ENCODE measurements at regions not wholly inside any gene's neighbourhood (a gene's known extent, or its start where the extent isn't known, plus 50 kb on each side); places are given as distances from the start of the nearest gene placed in this dataset.

DNA sequence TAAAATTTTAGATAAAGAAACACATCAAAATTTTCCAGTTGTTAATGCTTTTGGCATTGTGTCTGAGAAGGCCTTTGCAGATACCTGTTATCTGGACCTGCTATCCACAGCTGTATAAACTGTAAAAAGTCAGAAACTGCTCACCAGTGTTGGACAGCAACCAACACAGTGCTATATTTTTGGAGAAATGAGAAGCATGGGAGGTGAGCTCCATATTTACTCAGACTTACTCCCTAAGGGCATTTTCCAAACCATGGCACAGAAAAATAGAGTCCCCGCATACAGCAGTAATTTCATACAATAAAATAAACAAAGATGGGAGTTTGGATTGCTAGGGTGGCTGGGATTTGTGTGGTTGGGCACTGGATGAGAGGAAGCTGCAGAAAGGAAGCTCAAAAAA lies 136.3 kb upstream of the GLI3 start:
- no peaks in the 10 kb centered on the region for H3K36me3 ChIP-seq (ENCODE audit: insufficient read depth, low read length)
- no peaks in the 10 kb centered on the region for H3K9me3 ChIP-seq (ENCODE audit: low read depth, low read length)
- H3K4me1 ChIP-seq (ENCODE audit: insufficient read depth, low read length): no peaks in the 10 kb centered on the region
- H4K20me1 ChIP-seq (ENCODE audit: insufficient read depth, low read length): no peaks in the 10 kb centered on the region
- no peak overlapping the region for H3K4me2 ChIP-seq (ENCODE audit: insufficient read depth, low read length)
- H3K4me3 ChIP-seq (ENCODE audit: insufficient read depth, low read length): no peak overlapping the region
- no peak overlapping the region for H3K27ac ChIP-seq (ENCODE audit: low read depth, low read length)
- no peak overlapping the region for H2AFZ ChIP-seq (ENCODE audit: low read length)
- no peak for DNase-seq (ENCODE audit: insufficient read length, low spot score, missing footprints)
- no peaks in the 10 kb centered on the region for H3K79me2 ChIP-seq (ENCODE audit: insufficient read depth, low read length)
- peaks cover 7% of the 10 kb centered on the region for H3K27me3 ChIP-seq (ENCODE audit: insufficient read depth, low read length)
- TF ChIP-seq, protein P1, sequence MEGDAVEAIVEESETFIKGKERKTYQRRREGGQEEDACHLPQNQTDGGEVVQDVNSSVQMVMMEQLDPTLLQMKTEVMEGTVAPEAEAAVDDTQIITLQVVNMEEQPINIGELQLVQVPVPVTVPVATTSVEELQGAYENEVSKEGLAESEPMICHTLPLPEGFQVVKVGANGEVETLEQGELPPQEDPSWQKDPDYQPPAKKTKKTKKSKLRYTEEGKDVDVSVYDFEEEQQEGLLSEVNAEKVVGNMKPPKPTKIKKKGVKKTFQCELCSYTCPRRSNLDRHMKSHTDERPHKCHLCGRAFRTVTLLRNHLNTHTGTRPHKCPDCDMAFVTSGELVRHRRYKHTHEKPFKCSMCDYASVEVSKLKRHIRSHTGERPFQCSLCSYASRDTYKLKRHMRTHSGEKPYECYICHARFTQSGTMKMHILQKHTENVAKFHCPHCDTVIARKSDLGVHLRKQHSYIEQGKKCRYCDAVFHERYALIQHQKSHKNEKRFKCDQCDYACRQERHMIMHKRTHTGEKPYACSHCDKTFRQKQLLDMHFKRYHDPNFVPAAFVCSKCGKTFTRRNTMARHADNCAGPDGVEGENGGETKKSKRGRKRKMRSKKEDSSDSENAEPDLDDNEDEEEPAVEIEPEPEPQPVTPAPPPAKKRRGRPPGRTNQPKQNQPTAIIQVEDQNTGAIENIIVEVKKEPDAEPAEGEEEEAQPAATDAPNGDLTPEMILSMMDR (IDR thresholded peaks at IDR 0.05; ENCODE audit: extremely low read depth, low read depth, low read length): no peak

DNA sequence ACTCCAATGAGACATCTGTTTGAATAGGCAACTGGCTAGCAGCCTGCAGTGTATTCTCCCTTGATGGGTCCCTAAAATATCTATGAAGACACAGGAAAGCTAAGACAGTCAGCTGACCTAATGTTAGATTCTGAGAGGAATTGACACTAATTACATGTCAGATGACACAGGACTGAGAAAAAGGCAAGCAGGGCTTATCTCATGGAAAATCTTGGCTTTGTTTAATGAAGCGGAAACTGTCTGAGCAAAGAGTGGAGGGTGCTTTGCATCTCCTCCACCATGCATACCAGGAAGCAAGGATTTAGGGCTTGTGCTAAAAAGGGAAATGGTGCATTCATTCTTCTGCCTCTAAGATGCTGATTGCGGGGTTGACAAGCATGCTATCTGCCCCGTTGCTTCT lies 135.5 kb upstream of the GLI3 start:
- H3K4me3 ChIP-seq (ENCODE audit: insufficient read depth, low read length): no peak overlapping the region
- H3K4me2 ChIP-seq (ENCODE audit: insufficient read depth, low read length): no peak overlapping the region
- H3K27me3 ChIP-seq (ENCODE audit: insufficient read depth, low read length): peaks cover 7% of the 10 kb centered on the region
- no peak for DNase-seq (ENCODE audit: insufficient read length, low spot score, missing footprints)
- no peak overlapping the region for H2AFZ ChIP-seq (ENCODE audit: low read length)
- no peaks in the 10 kb centered on the region for H4K20me1 ChIP-seq (ENCODE audit: insufficient read depth, low read length)
- no peaks in the 10 kb centered on the region for H3K4me1 ChIP-seq (ENCODE audit: insufficient read depth, low read length)
- H3K27ac ChIP-seq (ENCODE audit: low read depth, low read length): no peak overlapping the region
- H3K79me2 ChIP-seq (ENCODE audit: insufficient read depth, low read length): no peaks in the 10 kb centered on the region
- TF ChIP-seq, protein P1 (IDR thresholded peaks at IDR 0.05; ENCODE audit: extremely low read depth, low read depth, low read length): no peak
- no peaks in the 10 kb centered on the region for H3K9me3 ChIP-seq (ENCODE audit: low read depth, low read length)
- H3K36me3 ChIP-seq (ENCODE audit: insufficient read depth, low read length): no peaks in the 10 kb centered on the region

DNA sequence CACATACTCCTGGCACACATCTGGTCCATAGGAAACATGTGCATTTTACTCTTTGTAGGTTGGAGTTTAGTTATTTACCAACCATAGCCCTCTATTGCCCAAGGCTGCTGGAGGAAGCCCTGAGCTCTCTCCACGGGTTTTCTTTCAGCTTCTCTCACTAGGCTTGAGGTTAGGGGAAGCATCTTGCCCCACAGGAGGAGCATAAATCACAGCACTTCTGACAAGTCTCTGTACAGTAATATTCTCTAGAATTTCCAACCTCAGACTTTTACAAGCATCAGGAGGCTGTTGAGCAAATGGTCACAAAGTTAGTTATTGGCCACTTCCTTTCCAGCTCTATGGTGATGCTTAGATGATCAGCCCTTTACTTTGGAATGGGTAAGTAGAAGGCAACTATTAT lies 122.9 kb upstream of the GLI3 start:
- Histone ChIP-seq H2AFZ (ENCODE audit: low read length) (no peak overlapping the region), H3K79me2 (ENCODE audit: insufficient read depth, low read length) (no peaks in the 10 kb centered on the region), H3K4me3 (ENCODE audit: insufficient read depth, low read length) (no peak overlapping the region), H3K36me3 (ENCODE audit: insufficient read depth, low read length) (no peaks in the 10 kb centered on the region), H3K4me2 (ENCODE audit: insufficient read depth, low read length) (no peak overlapping the region), H3K27me3 (ENCODE audit: insufficient read depth, low read length) (no peaks in the 10 kb centered on the region), H3K4me1 (ENCODE audit: insufficient read depth, low read length) (no peaks in the 10 kb centered on the region), H3K27ac (ENCODE audit: low read depth, low read length) (no peak overlapping the region), H4K20me1 (ENCODE audit: insufficient read depth, low read length) (no peaks in the 10 kb centered on the region), H3K9me3 (ENCODE audit: low read depth, low read length) (no peaks in the 10 kb centered on the region)
- TF ChIP-seq, protein P1 (IDR thresholded peaks at IDR 0.05; ENCODE audit: extremely low read depth, low read depth, low read length): no peak
- DNase-seq (ENCODE audit: insufficient read length, low spot score, missing footprints): no peak

DNA sequence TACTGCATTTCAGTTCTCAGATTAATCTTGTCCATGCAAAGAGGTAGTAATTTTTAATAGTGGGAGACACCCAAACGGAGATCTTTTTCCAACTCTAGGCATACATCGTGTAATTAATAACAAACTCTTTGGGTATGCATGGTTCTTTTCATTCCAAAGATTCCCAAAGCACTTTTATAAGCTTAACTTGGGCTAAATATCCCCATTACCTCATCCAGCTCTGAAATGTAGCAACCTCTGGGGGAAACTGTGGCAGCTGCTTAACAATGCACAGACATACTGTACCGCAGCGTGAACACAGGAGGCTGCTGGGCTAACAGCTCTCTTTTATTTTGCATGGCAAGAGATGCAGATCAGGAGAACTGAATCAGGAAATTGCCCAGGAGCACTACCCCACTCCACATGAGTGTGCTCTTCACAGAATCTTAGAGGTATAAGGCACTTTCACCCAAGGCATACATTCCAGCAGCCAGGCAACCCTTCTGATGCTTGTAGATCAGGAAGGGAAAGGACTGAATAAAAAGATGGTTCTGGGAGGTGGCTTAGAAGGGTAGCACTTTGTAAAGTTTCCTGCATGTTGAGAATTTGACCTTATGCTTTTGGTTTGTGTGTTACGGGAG lies 114.4 kb upstream of the GLI3 start:
- Histone ChIP-seq H3K79me2 (ENCODE audit: insufficient read depth, low read length) (no peaks in the 10 kb centered on the region), H3K27me3 (ENCODE audit: insufficient read depth, low read length) (peaks cover 4% of the 10 kb centered on the region), H3K4me2 (ENCODE audit: insufficient read depth, low read length) (no peak overlapping the region), H2AFZ (ENCODE audit: low read length) (no peak overlapping the region), H3K9me3 (ENCODE audit: low read depth, low read length) (no peaks in the 10 kb centered on the region), H4K20me1 (ENCODE audit: insufficient read depth, low read length) (no peaks in the 10 kb centered on the region), H3K36me3 (ENCODE audit: insufficient read depth, low read length) (no peaks in the 10 kb centered on the region), H3K4me1 (ENCODE audit: insufficient read depth, low read length) (no peaks in the 10 kb centered on the region), H3K27ac (ENCODE audit: low read depth, low read length) (no peak overlapping the region), H3K4me3 (ENCODE audit: insufficient read depth, low read length) (no peak overlapping the region)
- TF ChIP-seq, protein P1 (IDR thresholded peaks at IDR 0.05; ENCODE audit: extremely low read depth, low read depth, low read length): no peak
- no peak for DNase-seq (ENCODE audit: insufficient read length, low spot score, missing footprints)
